ENCODE measurements at regions not wholly inside any gene's neighbourhood (a gene's known extent, or its start where the extent isn't known, plus 50 kb on each side); places are given as distances from the start of the nearest gene placed in this dataset.
"Not testable (repeated sequence)": the region's sequence is repeated elsewhere in the genome, so short reads cannot be mapped to it uniquely, and the experiment has no call there.

GRCh38 chr14:71240866-71241520 is 333.7 kb downstream of the PCNX1 start:
- no peak for DNase-seq

DNA sequence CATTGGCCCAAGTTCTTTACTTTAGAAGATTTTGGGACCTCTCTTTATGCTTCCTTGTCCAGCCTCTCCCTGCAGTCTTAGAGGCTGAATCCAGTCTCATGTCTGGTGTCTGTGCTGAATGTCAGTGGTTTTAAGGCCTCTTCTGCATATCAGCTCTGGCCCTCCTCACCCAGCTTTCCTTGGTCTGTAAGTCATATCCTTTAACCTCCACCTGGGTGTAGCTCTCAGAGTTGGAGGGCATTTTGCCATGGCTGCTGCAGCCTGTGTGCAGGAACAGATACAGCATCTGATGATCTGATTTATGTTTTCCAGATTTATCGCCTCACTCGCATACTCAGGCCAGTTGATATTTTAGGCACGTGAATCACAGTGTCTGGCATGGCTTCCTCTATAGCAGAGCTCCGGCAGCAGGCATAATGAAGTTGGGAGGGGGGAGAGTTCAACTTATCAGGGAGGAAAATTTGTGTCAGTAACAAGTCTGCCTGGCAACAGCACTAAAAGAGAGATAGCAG is 335.0 kb downstream of the PCNX1 start:
- no peak for DNase-seq

GRCh38 chr14:71243697-71244096 is 336.4 kb downstream of the PCNX1 start:
- no peak for DNase-seq

GRCh38 chr14:71244341-71244740 is 337.1 kb downstream of the PCNX1 start:
- DNase-seq: no peak

GRCh38 chr14:71245659-71246361 is 338.6 kb downstream of the PCNX1 start:
- DNase-seq: peak; percentile 11 to 12

DNA sequence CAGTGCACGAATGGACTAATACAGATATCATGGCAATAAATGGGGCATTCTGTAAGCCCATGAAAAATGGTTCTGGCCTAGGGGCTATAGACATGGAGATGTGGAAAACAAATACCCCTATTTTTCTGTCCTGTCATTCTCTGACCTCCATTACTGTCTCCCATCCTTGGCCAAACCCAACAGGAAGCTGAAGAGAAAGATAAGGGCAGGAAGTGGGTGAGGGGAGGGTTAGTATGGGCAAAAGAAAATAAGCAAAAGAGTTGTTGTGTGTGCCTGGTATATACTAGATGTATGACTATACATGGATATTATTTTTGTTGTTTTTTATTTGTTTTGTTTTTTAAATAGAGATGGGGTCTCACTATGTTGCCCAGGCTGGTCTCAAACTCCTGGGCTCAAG is 339.3 kb downstream of the PCNX1 start:
- DNase-seq: no peak

DNA sequence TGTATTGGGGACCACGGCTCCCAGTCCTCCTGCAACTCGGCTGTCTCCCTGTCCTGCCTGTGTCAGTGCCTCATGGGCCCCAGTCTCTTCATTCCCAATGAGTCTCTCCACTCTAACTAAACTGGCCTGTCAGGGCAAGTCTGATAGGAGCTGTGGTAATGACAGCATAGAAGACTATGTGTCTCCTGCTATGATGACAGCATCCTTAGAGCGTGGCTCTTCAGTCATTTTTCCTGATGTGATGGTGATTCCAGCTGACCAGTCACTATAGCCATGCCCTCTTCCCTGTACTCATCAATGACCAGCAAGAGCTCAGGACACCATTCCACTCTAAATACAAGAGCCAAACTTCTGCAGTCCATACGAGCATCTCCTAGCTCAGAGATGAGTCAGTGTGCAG is 339.8 kb downstream of the PCNX1 start:
- no peak for DNase-seq

DNA sequence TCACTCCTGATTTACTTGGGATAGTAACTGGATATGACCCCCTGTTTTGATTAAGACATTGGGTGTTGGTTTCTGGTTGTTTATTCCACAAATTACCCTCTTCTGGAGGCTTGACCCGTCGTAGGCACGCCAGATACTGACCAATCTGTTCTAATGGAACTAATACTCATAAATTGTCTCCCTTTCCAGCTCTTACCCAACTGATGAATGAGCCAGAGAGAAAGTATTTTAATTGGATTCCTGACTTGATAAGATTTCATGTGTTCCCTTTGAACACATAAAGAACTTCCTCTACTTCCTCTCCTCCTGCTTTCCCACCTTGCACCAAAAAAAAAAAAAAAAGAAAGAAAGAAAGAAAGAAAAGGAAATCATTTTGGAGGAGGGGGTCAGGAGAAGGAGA is 340.9 kb downstream of the PCNX1 start:
- no peak for DNase-seq

DNA sequence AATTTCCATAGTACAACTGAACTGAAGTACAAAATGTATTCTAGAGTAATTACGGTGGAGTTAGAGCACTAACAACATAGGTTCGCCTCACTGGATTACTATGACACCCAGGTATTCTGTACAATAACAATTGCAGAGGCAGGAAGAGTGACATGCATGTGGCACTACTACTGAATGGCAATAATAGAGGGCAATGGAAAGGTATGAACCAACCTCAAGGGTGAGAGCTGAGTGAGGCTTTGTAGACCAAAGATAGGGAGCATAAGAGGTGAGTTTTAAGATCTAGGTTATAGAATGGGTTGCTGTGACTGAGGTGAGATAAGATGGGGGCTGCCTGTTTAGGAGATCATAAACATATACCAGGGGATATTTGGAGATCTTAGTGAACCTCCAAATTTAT is 343.1 kb downstream of the PCNX1 start:
- DNase-seq: no peak

DNA sequence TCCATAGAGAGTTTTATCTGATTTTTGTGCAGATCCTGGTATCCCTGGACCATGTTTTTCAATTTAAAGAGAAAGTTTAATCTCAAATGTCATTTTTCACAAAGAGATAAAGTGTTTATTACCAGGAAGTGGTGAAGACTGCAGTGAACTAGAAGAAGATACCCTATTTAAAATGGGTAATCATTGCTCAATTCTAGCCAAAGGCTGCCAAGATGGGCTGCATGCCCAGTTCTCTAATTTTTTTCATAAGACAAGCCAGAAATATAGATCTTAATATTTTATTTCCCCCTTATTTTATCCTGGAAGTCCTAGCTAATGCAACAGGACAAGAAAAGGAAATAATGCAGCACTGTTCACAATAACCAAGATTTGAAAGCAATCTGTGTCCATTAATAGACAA is 343.5 kb downstream of the PCNX1 start:
- no peak for DNase-seq

- not testable (repeated sequence) for DNase-seq
Measured at GRCh38 chr14:71254091-71254719, 346.9 kb downstream of the PCNX1 start.

DNA sequence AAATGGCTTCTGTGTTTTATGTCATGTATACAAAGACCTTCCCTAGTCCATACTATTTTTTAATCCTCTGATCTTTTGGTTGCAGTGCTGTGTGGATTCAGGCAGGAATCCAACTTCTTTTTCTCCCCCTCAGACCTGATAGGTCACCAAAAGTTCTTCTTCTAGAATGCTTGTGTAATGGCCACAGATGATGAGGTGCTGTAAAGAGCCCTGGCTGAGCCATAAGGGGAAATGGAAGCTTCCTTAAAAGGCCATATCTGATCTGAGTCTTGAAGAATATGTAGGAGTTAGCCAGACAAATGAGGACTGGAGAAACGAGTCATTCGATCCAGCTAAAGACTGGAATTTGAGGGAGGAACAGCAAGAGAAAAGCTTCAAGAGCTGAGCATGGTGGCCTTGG is 353.9 kb downstream of the PCNX1 start:
- DNase-seq: no peak

- no peak for DNase-seq
Measured at GRCh38 chr14:71262441-71262840, 355.2 kb downstream of the PCNX1 start.

DNA sequence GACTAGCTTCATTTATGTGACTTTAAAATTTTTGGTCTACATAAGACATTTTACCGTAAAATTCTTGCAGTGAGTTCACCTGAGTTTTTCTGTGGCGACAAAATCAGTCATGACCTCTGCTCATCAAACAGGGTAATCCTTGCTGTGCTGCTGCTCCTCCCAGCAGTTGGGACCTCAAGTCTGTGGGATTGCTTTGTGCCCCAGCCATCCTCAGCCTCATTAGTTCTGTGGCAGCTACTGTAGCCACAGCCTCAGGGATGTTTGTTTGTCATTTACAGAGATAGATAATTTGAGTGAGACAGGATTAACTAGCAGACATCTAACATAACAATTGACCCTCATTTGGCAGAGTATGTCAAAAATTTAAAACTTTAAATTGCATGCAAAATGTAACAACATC is 357.0 kb downstream of the PCNX1 start:
- DNase-seq: no peak

GRCh38 chr14:71267007-71267513 is 359.8 kb downstream of the PCNX1 start:
- peak in 1 of 2 experiments; percentile 10 for DNase-seq

- no peak for DNase-seq
Measured at GRCh38 chr14:71267691-71268090, 360.4 kb downstream of the PCNX1 start.

DNA sequence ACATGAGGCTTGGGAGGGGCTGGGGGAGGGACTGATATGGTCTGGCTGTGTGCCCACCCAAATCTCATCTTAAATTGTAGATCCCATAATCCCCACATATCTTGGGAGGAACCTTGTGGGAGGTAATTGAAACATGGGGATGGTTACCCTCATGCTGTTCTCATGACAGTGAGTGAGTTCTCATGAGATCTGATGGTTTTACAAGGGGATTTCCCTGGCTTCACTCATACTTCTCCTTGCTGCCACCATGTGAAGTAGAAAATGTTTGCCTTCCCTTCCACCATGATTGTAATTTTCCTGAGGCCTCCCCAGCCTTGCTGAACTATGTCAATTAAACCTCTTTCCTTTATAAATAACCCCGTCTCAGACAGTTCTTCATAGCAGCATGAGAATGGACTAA is 362.9 kb downstream of the PCNX1 start:
- DNase-seq: no peak

GRCh38 chr14:71271166-71271945 is 364.1 kb downstream of the PCNX1 start:
- DNase-seq: no peak

DNA sequence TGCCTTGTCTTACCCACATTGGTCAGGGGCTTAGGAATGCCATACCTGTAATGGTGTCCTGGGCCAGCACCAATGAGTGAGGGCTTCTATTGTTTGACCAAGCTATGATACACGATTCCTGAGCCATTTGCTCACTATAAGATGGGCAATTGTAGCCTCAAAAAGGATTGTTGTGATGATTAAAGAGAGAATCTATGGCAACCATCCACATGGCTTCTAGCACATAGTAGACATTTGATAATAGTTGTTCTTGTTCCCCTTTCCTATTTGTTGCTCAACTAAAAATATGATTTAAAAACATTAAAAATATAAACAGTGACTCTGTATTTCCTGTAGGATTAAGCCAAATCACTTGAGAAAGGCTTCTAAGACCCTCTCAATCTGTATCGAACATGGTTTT is 366.1 kb downstream of the PCNX1 start:
- no peak for DNase-seq

DNA sequence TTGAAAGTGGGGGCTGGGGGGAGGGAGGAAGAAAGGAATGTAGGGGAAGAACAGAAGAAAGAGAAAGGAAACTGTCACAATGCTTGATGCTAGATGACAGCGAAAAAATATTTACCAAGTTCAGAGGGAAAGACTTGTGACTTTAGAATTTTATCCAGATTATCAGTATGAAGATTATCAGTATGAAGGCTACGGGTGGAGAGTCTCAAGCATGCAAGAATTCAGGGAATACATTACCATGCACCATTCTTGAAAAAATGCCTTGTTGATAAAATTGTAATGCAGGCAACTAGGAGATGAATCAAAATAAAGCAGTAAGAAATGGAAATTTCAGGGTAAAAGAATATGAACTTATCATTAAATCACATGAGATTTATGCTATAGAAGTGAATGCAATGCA is 376.8 kb downstream of the PCNX1 start:
- DNase-seq: no peak

DNA sequence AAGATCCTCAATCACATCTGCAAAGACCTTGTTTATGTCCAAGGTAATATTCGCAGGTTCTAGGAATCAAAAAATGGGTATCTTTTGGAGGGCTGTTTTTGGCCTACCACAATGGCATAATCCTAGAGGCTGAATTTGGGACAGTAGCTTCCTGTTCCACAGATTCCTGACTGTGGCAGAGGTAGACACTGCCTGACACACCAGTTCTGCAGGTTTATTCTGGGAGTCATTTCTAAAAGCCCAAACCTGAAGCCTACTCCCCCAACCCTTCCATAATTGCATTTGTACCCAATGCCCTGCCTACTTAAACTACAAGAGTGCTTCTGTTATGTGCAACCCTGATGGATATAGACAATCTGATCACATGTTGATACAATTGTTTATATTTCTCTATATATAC is 378.9 kb downstream of the PCNX1 start:
- no peak for DNase-seq

- DNase-seq: no peak
Measured at GRCh38 chr14:71287567-71287966, 380.3 kb downstream of the PCNX1 start.

- DNase-seq: no peak
Measured at GRCh38 chr14:71289536-71289935, 382.3 kb downstream of the PCNX1 start.

All from activated CD4-positive, alpha-beta T cell treated with anti-CD3 and anti-CD28 coated beads, Interleukin-2, amount 50 U/mL, for 48 hours (primary cell).